H1 (cell line): ENCODE measurements at regions not wholly inside any gene's neighbourhood (a gene's known extent, or its start where the extent isn't known, plus 50 kb on each side); places are given as distances from the start of the nearest gene placed in this dataset.

ENCODE experiments used
- CTCF ChIA-PET: fragments of 300-600 bp; sonication (Branson Sonifier 250); formaldehyde crosslinking; loops from one replicate; lab custom pipeline; 2021; ENCODE audit not compliant: partially characterized antibody; lab: Charles Lee
- POLR2A ChIA-PET: fragments of 300-600 bp; sonication (Branson Sonifier 250); formaldehyde crosslinking; loops from one replicate; lab custom pipeline; 2021; ENCODE audit warnings: inconsistent platforms; ENCODE audit not compliant: partially characterized antibody; lab: Charles Lee
- DNase-seq, 2 experiments: peaks; one replicate each; pipeline versions ENCODE4 v3.0.0 to v3.0.0-alpha.2; 2010 to 2022; ENCODE audit warnings: low spot score in 2 of 2, low read depth in 1 of 2, mixed read lengths in 1 of 2
- FAIRE-seq: peaks from 2 replicates; lab custom pipeline; 2011; peaks lifted over from hg19 to GRCh38; lab: Jason Lieb, UNC
- H2AFZ ChIP-seq: 2 replicates; pipeline ENCODE4 v1.8.1; 2012; ENCODE audit warnings: low read length, inconsistent platforms
- H2AK5ac ChIP-seq: 2 replicates; pipeline ENCODE4 v1.6.1; 2013; ENCODE audit warnings: low read depth, low read length
- H2BK120ac ChIP-seq: replicated peaks from 2 replicates; pipeline ENCODE3; 2013; ENCODE audit warnings: low read depth, low read length, inconsistent platforms
- H2BK12ac ChIP-seq: 2 replicates; pipeline ENCODE4 v1.6.1; 2013; ENCODE audit warnings: low read depth, low read length
- H2BK15ac ChIP-seq: 2 replicates; pipeline ENCODE4 v1.6.1; 2013; ENCODE audit warnings: low read length
- H2BK20ac ChIP-seq: 2 replicates; pipeline ENCODE4 v1.6.1; 2013; ENCODE audit warnings: low read length
- H2BK5ac ChIP-seq: 2 replicates; pipeline ENCODE4 v1.6.1; 2013; ENCODE audit warnings: low read depth, low read length
- H3K14ac ChIP-seq: 2 replicates; pipeline ENCODE4 v1.6.1; 2013; ENCODE audit warnings: inconsistent platforms; ENCODE audit not compliant: insufficient read length
- H3K18ac ChIP-seq: 2 replicates; pipeline ENCODE4 v1.6.1; 2013; ENCODE audit warnings: low read length; ENCODE audit errors: extremely low read depth
- H3K23ac ChIP-seq: 2 replicates; pipeline ENCODE4 v1.6.1; 2013; ENCODE audit warnings: inconsistent platforms; ENCODE audit not compliant: insufficient read length
- H3K23me2 ChIP-seq: 2 replicates; pipeline ENCODE4 v1.6.1; 2013; ENCODE audit warnings: low read depth, low read length
- H3K27ac ChIP-seq: 2 replicates; pipeline ENCODE4 v1.6.1; 2011; ENCODE audit warnings: low read depth, low read length, inconsistent platforms
- H3K27me3 ChIP-seq, 4 experiments: replicated peaks in 1 of 4; 1 replicate in 1 of 4; 2 replicates in 3 of 4; pipeline versions ENCODE4 v1.6.1 to v1.8.1; 2011 to 2013; ENCODE audit warnings: low read length in 3 of 4, mild to moderate bottlenecking in 3 of 4, inconsistent platforms in 2 of 4, mixed read lengths in 2 of 4, moderate library complexity in 1 of 4; ENCODE audit not compliant: control insufficient read depth in 3 of 4, insufficient read depth in 3 of 4; ENCODE audit errors: extremely low read depth in 1 of 4
- H3K36me3 ChIP-seq, 4 experiments: 2 replicates each; pipeline versions ENCODE4 v1.6.1 to v1.8.1; 2011 to 2013; ENCODE audit warnings: mild to moderate bottlenecking in 4 of 4, low read length in 3 of 4, moderate library complexity in 2 of 4, control low read depth in 1 of 4, inconsistent platforms in 1 of 4; ENCODE audit not compliant: insufficient read depth in 4 of 4, control insufficient read depth in 2 of 4
- H3K4ac ChIP-seq: replicated peaks from 2 replicates; pipeline ENCODE3; 2013; ENCODE audit warnings: low read length, low read depth, mixed read lengths, inconsistent platforms; ENCODE audit not compliant: insufficient read length
- H3K4me1 ChIP-seq, 4 experiments: replicated peaks in 1 of 4; 1 replicate in 1 of 4; 2 replicates in 3 of 4; pipeline versions ENCODE4 v1.6.1 to v1.8.1; 2011 to 2013; ENCODE audit warnings: low read length in 3 of 4, inconsistent platforms in 2 of 4, mixed read lengths in 1 of 4; ENCODE audit not compliant: insufficient read depth in 4 of 4, control insufficient read depth in 3 of 4
- H3K4me2 ChIP-seq, 2 experiments: 2 replicates each; pipeline versions ENCODE4 v1.6.1 to v1.8.1; 2011 to 2013; ENCODE audit warnings: low read depth in 2 of 2, low read length in 2 of 2, control low read depth in 1 of 2, inconsistent platforms in 1 of 2, mild to moderate bottlenecking in 1 of 2; ENCODE audit not compliant: insufficient read depth in 1 of 2
- H3K4me3 ChIP-seq, 4 experiments: fragments of 200-600, 300-600 bp in 1 of 4; sonication (generic), shearing (Covaris generic), sonication (Bioruptor Twin) in 1 of 4; 2 replicates each; pipeline versions ENCODE4 v1.5.1 to v1.8.1; 2011 to 2016; ENCODE audit warnings: low read length in 4 of 4, low read depth in 3 of 4, control low read depth in 2 of 4, inconsistent platforms in 2 of 4, mild to moderate bottlenecking in 2 of 4, mixed read lengths in 1 of 4, moderate library complexity in 1 of 4; ENCODE audit not compliant: insufficient read depth in 2 of 4; ENCODE audit errors: extremely low read depth in 1 of 4
- H3K56ac ChIP-seq: replicated peaks from 2 replicates; pipeline ENCODE3; 2013; ENCODE audit warnings: low read depth, mild to moderate bottlenecking, mixed read lengths, low read length, inconsistent platforms; ENCODE audit not compliant: insufficient read length
- H3K79me1 ChIP-seq: 2 replicates; pipeline ENCODE4 v1.6.1; 2013; ENCODE audit warnings: low read depth, low read length, control low read depth
- H3K79me2 ChIP-seq, 2 experiments: 2 replicates each; pipeline versions ENCODE4 v1.6.1 to v1.8.1; 2012 to 2013; ENCODE audit warnings: low read length in 2 of 2, mild to moderate bottlenecking in 2 of 2, inconsistent platforms in 1 of 2; ENCODE audit not compliant: insufficient read depth in 2 of 2, control insufficient read depth in 1 of 2
- H3K9ac ChIP-seq, 4 experiments: replicated peaks in 1 of 4; 1 replicate in 1 of 4; 2 replicates in 3 of 4; pipeline versions ENCODE4 v1.6.1 to v1.8.1; 2011 to 2013; ENCODE audit warnings: low read depth in 3 of 4, low read length in 3 of 4, control low read depth in 2 of 4, mild to moderate bottlenecking in 2 of 4, moderate library complexity in 2 of 4, inconsistent platforms in 1 of 4; ENCODE audit errors: extremely low read depth in 1 of 4
- H3K9me3 ChIP-seq, 2 experiments: 2 replicates each; pipeline versions ENCODE4 v1.6.1 to v1.8.1; 2012 to 2013; ENCODE audit warnings: mild to moderate bottlenecking in 2 of 2, moderate library complexity in 2 of 2, control low read depth in 1 of 2, inconsistent platforms in 1 of 2, low read depth in 1 of 2, low read length in 1 of 2, mixed read lengths in 1 of 2; ENCODE audit not compliant: insufficient read depth in 2 of 2
- H4K20me1 ChIP-seq, 2 experiments: replicated peaks in 1 of 2; 2 replicates each; pipeline versions ENCODE3 to v1.8.1; 2011 to 2013; ENCODE audit warnings: inconsistent platforms in 2 of 2, low read length in 2 of 2, mild to moderate bottlenecking in 1 of 2; ENCODE audit not compliant: insufficient read depth in 2 of 2, control insufficient read depth in 1 of 2
- H4K5ac ChIP-seq: 2 replicates; pipeline ENCODE4 v1.6.1; 2013; ENCODE audit warnings: low read length, low read depth, mixed read lengths, inconsistent platforms; ENCODE audit not compliant: insufficient read length
- H4K8ac ChIP-seq: 2 replicates; pipeline ENCODE4 v1.8.0; 2013; ENCODE audit warnings: mild to moderate bottlenecking, moderate library complexity, low read length, inconsistent platforms; ENCODE audit not compliant: insufficient read depth; ENCODE audit errors: extremely low read depth
- H4K91ac ChIP-seq: replicated peaks from 2 replicates; pipeline ENCODE3; 2013; ENCODE audit warnings: low read length, mixed read lengths, inconsistent platforms; ENCODE audit not compliant: insufficient read length
- POLR2A ChIP-seq, 2 experiments: IDR thresholded peaks; 1 replicate in 1 of 2; 2 replicates in 1 of 2; pipeline ENCODE4 v1.6.1; 2011; ENCODE audit warnings: low read depth in 2 of 2, low read length in 2 of 2, mild to moderate bottlenecking in 2 of 2; ENCODE audit errors: control extremely low read depth in 1 of 2
- POLR2AphosphoS5 ChIP-seq: IDR thresholded peaks from 2 replicates; pipeline ENCODE4 v1.6.1; 2011; ENCODE audit warnings: low read depth, low read length
- RAD21 ChIP-seq, 2 experiments: IDR thresholded peaks in 1 of 2; conservative IDR thresholded peaks in 1 of 2; 2 replicates each; pipeline ENCODE4 v1.6.1; 2011; ENCODE audit warnings: low read depth in 2 of 2, low read length in 2 of 2, improper control_type of control experiment in 1 of 2, inconsistent platforms in 1 of 2, mild to moderate bottlenecking in 1 of 2, moderate library complexity in 1 of 2
- WGBS, 2 experiments: shearing (Covaris generic) in 1 of 2; methylation state at CpG; one replicate each; pipeline versions ENCODE4 v1.1.6 to v1.1.7; 2013 to 2015; ENCODE audit warnings: low lambda C conversion rate in 2 of 2, mixed read lengths in 2 of 2, inconsistent platforms in 1 of 2, low coverage in 1 of 2, missing lambda C conversion rate in 1 of 2; ENCODE audit not compliant: insufficient replicate concordance in 2 of 2, insufficient coverage in 1 of 2, insufficient read length in 1 of 2; ENCODE audit errors: extremely low coverage in 1 of 2, missing lambda C conversion rate in 1 of 2; 5-methylcytosine and 5-hydroxymethylcytosine counted together

DNA sequence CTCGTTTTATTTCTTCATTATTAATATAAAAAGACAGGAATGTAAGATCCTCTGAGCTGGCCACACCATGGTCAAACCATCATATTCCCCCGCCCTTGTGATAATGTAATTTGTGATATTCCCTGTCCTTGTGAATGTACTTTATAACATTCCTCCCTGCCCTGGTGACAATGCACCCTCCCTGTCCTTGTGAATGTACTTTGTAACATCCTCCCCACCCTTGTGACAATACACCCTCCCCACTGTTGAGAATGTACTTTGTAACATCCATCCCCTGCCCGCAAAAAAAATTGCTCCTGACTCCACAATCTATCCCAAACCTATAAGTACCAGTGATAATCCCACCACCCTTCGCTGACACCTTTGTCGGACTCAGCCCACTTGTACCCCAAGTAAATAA, 211.0 kb downstream of the MBD2 start:
- WGBS, 2 experiments = 95 to 100% methylated on average over 1 to 5 of the region's 5 CpGs
- H2BK20ac ChIP-seq = no peak overlapping the region
- POLR2A ChIA-PET = no interaction called here
- TF ChIP-seq RAD21 (IDR thresholded peaks at IDR 0.05 in 1 of 2, conservative IDR thresholded peaks at IDR 0.05 in 1 of 2; ENCODE audit: low read depth in 2 of 2, low read length in 2 of 2) = no peak
- TF ChIP-seq POLR2A (IDR thresholded peaks at IDR 0.05; ENCODE audit: control extremely low read depth in 1 of 2, low read depth in 2 of 2, low read length in 2 of 2) = no peak
- TF ChIP-seq POLR2AphosphoS5 = no peak

More for the DNA sequence above, 211.0 kb downstream of the MBD2 start:
- no peaks in the 10 kb centered on the region for H3K23me2 ChIP-seq
- no peak overlapping the region for H3K27ac ChIP-seq
- H3K18ac ChIP-seq = no peak overlapping the region
- H4K20me1 ChIP-seq = no peaks in the 10 kb centered on the region
- no peak overlapping the region for H3K56ac ChIP-seq
- no peak for DNase-seq
- no peak overlapping the region for H3K14ac ChIP-seq
- H3K36me3 ChIP-seq = no peaks in the 10 kb centered on the region
- CTCF ChIA-PET = interaction anchor here (1.0 kb wide), 1 partner anchor 8 kb away, joined by 5 read pairs; no protein-coding TSS in a partner anchor
- no peaks in the 10 kb centered on the region for H3K9me3 ChIP-seq
- no peak overlapping the region for H2BK5ac ChIP-seq
- H3K79me2 ChIP-seq = no peaks in the 10 kb centered on the region
- H4K91ac ChIP-seq = no peak overlapping the region
- H2BK12ac ChIP-seq = no peak overlapping the region
- no peak overlapping the region for H3K4me3 ChIP-seq
- H2BK15ac ChIP-seq = no peak overlapping the region
- H4K5ac ChIP-seq = no peak overlapping the region
- H3K27me3 ChIP-seq = no peaks in the 10 kb centered on the region
- no peak overlapping the region for H3K9ac ChIP-seq
- H3K79me1 ChIP-seq = no peaks in the 10 kb centered on the region
- no peak overlapping the region for H3K4ac ChIP-seq
- H3K4me2 ChIP-seq = no peak overlapping the region
- H3K23ac ChIP-seq = no peak overlapping the region
- no peaks in the 10 kb centered on the region for H3K4me1 ChIP-seq
- no peak overlapping the region for H4K8ac ChIP-seq
- H2AFZ ChIP-seq = no peak overlapping the region
- no peak for FAIRE-seq
- no peak overlapping the region for H2BK120ac ChIP-seq
- H2AK5ac ChIP-seq = no peak overlapping the region
